ENCODE measurements at regions not wholly inside any gene's neighbourhood (a gene's known extent, or its start where the extent isn't known, plus 50 kb on each side); places are given as distances from the start of the nearest gene placed in this dataset.

DNA sequence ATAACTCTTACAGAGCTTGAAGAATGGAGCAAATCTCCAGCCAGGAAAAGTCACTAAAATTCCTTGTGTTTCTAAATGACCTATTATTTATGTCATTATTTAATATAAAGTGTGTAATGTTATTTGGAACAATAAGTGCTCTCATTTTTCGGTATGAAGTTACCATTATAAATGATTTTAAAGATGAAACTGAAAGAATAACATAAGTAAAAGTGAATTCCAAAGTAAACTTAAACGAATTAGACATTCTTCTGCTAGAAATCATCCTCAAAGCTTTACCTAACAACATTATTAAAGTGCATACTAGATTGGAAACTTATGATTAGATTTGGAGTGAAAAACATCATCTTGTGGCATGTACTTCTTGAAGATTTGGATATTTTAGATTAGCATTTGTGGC, 897.2 kb upstream of the CDH2 start:
- no peak overlapping the region for H2AFZ ChIP-seq (ENCODE audit: low read length)

DNA sequence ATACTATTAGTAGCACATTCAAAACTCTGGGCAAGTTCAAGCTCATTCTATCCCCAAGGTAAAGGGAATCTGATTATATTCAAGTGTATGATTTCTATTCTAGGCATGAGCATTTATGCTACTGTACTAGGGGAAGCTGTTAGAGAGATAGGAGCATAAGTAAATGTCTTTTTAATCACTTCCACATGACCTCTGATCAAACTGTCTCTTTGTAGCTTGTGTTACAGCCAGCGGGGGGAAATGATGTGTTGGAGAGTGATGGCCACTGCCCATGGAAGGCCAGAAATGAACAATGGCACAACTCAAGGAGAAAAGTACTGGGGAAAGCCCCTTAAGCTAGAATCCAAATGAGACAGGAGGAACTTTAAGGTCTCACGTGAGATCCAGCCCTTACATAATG, 894.9 kb upstream of the CDH2 start:
- Histone ChIP-seq H3K9me3 (ENCODE audit: insufficient read depth, low read depth, low read length) (no peaks in the 10 kb centered on the region), H3K27me3 (ENCODE audit: insufficient read depth, low read length, poor library complexity, severe bottlenecking) (no peaks in the 10 kb centered on the region), H2AFZ (ENCODE audit: low read length) (no peak overlapping the region), H3K4me1 (ENCODE audit: insufficient read depth, low read length, poor library complexity, severe bottlenecking) (no peaks in the 10 kb centered on the region), H4K20me1 (ENCODE audit: insufficient read depth, low read length, poor library complexity, severe bottlenecking) (no peaks in the 10 kb centered on the region), H3K9me2 (replicated peaks; ENCODE audit: low read depth, low read length) (no peaks in the 10 kb centered on the region), H3K9ac (ENCODE audit: low read depth, low read length, poor library complexity, severe bottlenecking) (no peak overlapping the region), H3K79me2 (ENCODE audit: insufficient read depth, low read length) (no peaks in the 10 kb centered on the region), H3K4me2 (ENCODE audit: low read depth, low read length, poor library complexity, severe bottlenecking) (no peak overlapping the region), H3K4me3 (ENCODE audit: low read length, poor library complexity, severe bottlenecking) (no peak overlapping the region), H3K36me3 (ENCODE audit: insufficient read depth, low read length) (no peaks in the 10 kb centered on the region), H3F3A (ENCODE audit: low read depth) (no peaks in the 10 kb centered on the region)
- TF ChIP-seq, protein P1, sequence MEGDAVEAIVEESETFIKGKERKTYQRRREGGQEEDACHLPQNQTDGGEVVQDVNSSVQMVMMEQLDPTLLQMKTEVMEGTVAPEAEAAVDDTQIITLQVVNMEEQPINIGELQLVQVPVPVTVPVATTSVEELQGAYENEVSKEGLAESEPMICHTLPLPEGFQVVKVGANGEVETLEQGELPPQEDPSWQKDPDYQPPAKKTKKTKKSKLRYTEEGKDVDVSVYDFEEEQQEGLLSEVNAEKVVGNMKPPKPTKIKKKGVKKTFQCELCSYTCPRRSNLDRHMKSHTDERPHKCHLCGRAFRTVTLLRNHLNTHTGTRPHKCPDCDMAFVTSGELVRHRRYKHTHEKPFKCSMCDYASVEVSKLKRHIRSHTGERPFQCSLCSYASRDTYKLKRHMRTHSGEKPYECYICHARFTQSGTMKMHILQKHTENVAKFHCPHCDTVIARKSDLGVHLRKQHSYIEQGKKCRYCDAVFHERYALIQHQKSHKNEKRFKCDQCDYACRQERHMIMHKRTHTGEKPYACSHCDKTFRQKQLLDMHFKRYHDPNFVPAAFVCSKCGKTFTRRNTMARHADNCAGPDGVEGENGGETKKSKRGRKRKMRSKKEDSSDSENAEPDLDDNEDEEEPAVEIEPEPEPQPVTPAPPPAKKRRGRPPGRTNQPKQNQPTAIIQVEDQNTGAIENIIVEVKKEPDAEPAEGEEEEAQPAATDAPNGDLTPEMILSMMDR (conservative IDR thresholded peaks at IDR 0.05; ENCODE audit: low read length): no peak
- TF ChIP-seq EZH2phosphoT487 (IDR thresholded peaks at IDR 0.05; ENCODE audit: borderline replicate concordance): no peak

More for the DNA sequence above, 897.2 kb upstream of the CDH2 start:
- TF ChIP-seq, protein P1 (conservative IDR thresholded peaks at IDR 0.05; ENCODE audit: low read length): no peak
- TF ChIP-seq EZH2phosphoT487 (IDR thresholded peaks at IDR 0.05; ENCODE audit: borderline replicate concordance): no peak
- Histone ChIP-seq H3K4me2 (ENCODE audit: low read depth, low read length, poor library complexity, severe bottlenecking) (no peak overlapping the region), H3K9ac (ENCODE audit: low read depth, low read length, poor library complexity, severe bottlenecking) (no peak overlapping the region), H3K9me2 (replicated peaks; ENCODE audit: low read depth, low read length) (no peaks in the 10 kb centered on the region), H3K27me3 (ENCODE audit: insufficient read depth, low read length, poor library complexity, severe bottlenecking) (no peaks in the 10 kb centered on the region), H4K20me1 (ENCODE audit: insufficient read depth, low read length, poor library complexity, severe bottlenecking) (no peaks in the 10 kb centered on the region), H3K79me2 (ENCODE audit: insufficient read depth, low read length) (no peaks in the 10 kb centered on the region), H3K4me1 (ENCODE audit: insufficient read depth, low read length, poor library complexity, severe bottlenecking) (no peaks in the 10 kb centered on the region), H3K4me3 (ENCODE audit: low read length, poor library complexity, severe bottlenecking) (no peak overlapping the region), H3K9me3 (ENCODE audit: insufficient read depth, low read depth, low read length) (no peaks in the 10 kb centered on the region), H3K36me3 (ENCODE audit: insufficient read depth, low read length) (no peaks in the 10 kb centered on the region), H3F3A (ENCODE audit: low read depth) (no peaks in the 10 kb centered on the region)

DNA sequence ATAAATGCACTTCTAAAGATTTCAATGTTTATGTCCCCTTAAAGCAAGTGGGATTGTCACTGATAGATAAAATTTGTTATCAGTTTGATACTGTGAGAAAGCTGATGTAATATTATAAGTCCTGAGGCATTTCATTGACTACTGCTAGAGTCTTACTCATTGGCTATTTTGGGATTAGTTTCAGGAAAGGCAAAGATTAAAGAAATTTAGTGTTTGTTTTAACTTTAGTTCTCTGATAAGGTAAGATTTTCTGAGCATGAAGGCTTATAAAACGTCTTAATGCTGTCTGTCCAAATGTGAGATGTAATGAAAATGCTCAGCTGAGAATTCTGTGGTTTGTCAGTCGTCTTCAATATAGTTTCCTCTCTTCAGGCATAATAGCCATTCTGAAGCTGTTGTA, 886.4 kb upstream of the CDH2 start:
- Histone ChIP-seq H3K4me3 (ENCODE audit: low read length, poor library complexity, severe bottlenecking) (no peak overlapping the region), H3K9me3 (ENCODE audit: insufficient read depth, low read depth, low read length) (no peaks in the 10 kb centered on the region), H3K4me1 (ENCODE audit: insufficient read depth, low read length, poor library complexity, severe bottlenecking) (no peaks in the 10 kb centered on the region), H3K9ac (ENCODE audit: low read depth, low read length, poor library complexity, severe bottlenecking) (no peak overlapping the region), H3K36me3 (ENCODE audit: insufficient read depth, low read length) (no peaks in the 10 kb centered on the region), H3K79me2 (ENCODE audit: insufficient read depth, low read length) (no peaks in the 10 kb centered on the region), H4K20me1 (ENCODE audit: insufficient read depth, low read length, poor library complexity, severe bottlenecking) (no peaks in the 10 kb centered on the region), H3K4me2 (ENCODE audit: low read depth, low read length, poor library complexity, severe bottlenecking) (no peak overlapping the region), H2AFZ (ENCODE audit: low read length) (no peak overlapping the region), H3K9me2 (replicated peaks; ENCODE audit: low read depth, low read length) (no peaks in the 10 kb centered on the region), H3K27me3 (ENCODE audit: insufficient read depth, low read length, poor library complexity, severe bottlenecking) (no peaks in the 10 kb centered on the region), H3F3A (ENCODE audit: low read depth) (no peaks in the 10 kb centered on the region)
- TF ChIP-seq, protein P1 (conservative IDR thresholded peaks at IDR 0.05; ENCODE audit: low read length): no peak
- TF ChIP-seq EZH2phosphoT487 (IDR thresholded peaks at IDR 0.05; ENCODE audit: borderline replicate concordance): no peak
